Heart left ventricle (tissue), 16 donors: ENCODE measurements at regions not wholly inside any gene's neighbourhood (a gene's known extent, or its start where the extent isn't known, plus 50 kb on each side); places are given as distances from the start of the nearest gene placed in this dataset.

Source experiments
- ATAC-seq, 4 donors: fragments of 200-7000 bp; cut with Tn5 transposase; one replicate each; pipeline ENCODE4 v1.9.1; 2020 to 2022; ENCODE audit warnings: moderate library complexity in 4 of 4, mild to moderate bottlenecking in 3 of 4, moderate number of reproducible peaks in 1 of 4
- DNase-seq, 5 donors: peaks; one replicate each; pipeline ENCODE4 v3.0.0-alpha.2; 2020
- H3K27ac ChIP-seq, 12 donors: fragments of 200-600 bp; sonication (generic) in 4 of 12; one replicate each; pipeline versions ENCODE4 v1.5.0 to v1.8.0; 2016 to 2022; ENCODE audit warnings: mild to moderate bottlenecking in 2 of 12
- H3K27me3 ChIP-seq, 9 donors: fragments of 200-600 bp; sonication (generic) in 2 of 9; one replicate each; pipeline versions ENCODE4 v1.5.1 to v1.8.0; 2016 to 2022; ENCODE audit warnings: mild to moderate bottlenecking in 3 of 9
- H3K36me3 ChIP-seq, 9 donors: fragments of 200-600 bp; sonication (generic) in 2 of 9; one replicate each; pipeline versions ENCODE4 v1.5.0 to v1.8.0; 2018 to 2022; ENCODE audit warnings: mild to moderate bottlenecking in 2 of 9
- H3K4me1 ChIP-seq, 12 donors: fragments of 200-600 bp; sonication (generic) in 4 of 12; one replicate each; pipeline versions ENCODE4 v1.5.0 to v1.8.0; 2016 to 2022; ENCODE audit warnings: mild to moderate bottlenecking in 3 of 12
- H3K4me3 ChIP-seq, 12 donors: fragments of 200-600 bp; sonication (generic) in 4 of 12; one replicate each; pipeline versions ENCODE4 v1.5.0 to v1.8.0; 2017 to 2022; ENCODE audit warnings: mild to moderate bottlenecking in 9 of 12, moderate library complexity in 4 of 12
- H3K9me3 ChIP-seq, 12 donors: fragments of 200-600 bp; sonication (generic) in 4 of 12; one replicate each; pipeline versions ENCODE4 v1.5.0 to v1.8.0; 2016 to 2022; ENCODE audit warnings: mild to moderate bottlenecking in 1 of 12
- CTCF ChIP-seq, 12 donors: fragments of 200-600 bp; sonication (generic) in 4 of 12; IDR thresholded peaks; one replicate each; pipeline versions ENCODE4 v1.5.0 to v1.8.0; 2018 to 2022; ENCODE audit warnings: antibody characterized with exemption in 12 of 12, mild to moderate bottlenecking in 5 of 12
- POLR2A ChIP-seq, 2 donors: fragments of 450-650 bp; IDR thresholded peaks; one replicate each; pipeline ENCODE4 v1.6.1; 2017; ENCODE audit warnings: antibody characterized with exemption in 2 of 2, mild to moderate bottlenecking in 2 of 2, moderate library complexity in 2 of 2
- WGBS, 4 donors: extraction: QIAGEN DNeasy Blood & Tissue Kit in 2 of 4; methylation state at CpG; one replicate each; pipeline versions ENCODE4 v1.1.5 to v1.1.7; 2013 to 2018; 5-methylcytosine and 5-hydroxymethylcytosine counted together
- intact Hi-C, 10 donors: fragments of 100-400 bp; cut with DNase I; formaldehyde crosslinking; loops; one replicate each; pipeline versions ENCODE4 v1.11.1 to v1.14.2; 2022
- donor health status: ischemic (EF 13 %, LVEDD 7.1; RV severe dilation, severe dysfunction).
- donor health status: healthy with polysubstance abuse.
- donor health status: DM: no; HTN: yes; CAD: no.
- donor health status: DM: no; HTN: no; CAD: no.
- donor health status: ischemic (EF 25% LVEDD 6.9; RV normal size, moderate dysfunction).
- donor health status: ischemic (EF 25% LVEDD 5.7; RV mildly dilated, moderate dysfunction).
- donor health status: healthy.
- donor health status: DM: yes; HTN: yes; CAD: no.
- donor health status: ischemic (EF 35%, LVEDD 5.7; RV mildly dilated, moderate dysfunction).
- donor health status: nonischemic (EF 11% LVEDD 7.7; RV severe dilation, severe dysfunction).
- donor health status: DM: yes; HTN: yes; CAD: no.
- donor health status: PGD.
- donor health status: ischemic (EF 29% LVEDD 5.4; RV normal size, mild dysfunction).
- donor health status: nonischemic (EF 23%, LVEDD 6.1; RV moderate dilation, normal function).

DNA sequence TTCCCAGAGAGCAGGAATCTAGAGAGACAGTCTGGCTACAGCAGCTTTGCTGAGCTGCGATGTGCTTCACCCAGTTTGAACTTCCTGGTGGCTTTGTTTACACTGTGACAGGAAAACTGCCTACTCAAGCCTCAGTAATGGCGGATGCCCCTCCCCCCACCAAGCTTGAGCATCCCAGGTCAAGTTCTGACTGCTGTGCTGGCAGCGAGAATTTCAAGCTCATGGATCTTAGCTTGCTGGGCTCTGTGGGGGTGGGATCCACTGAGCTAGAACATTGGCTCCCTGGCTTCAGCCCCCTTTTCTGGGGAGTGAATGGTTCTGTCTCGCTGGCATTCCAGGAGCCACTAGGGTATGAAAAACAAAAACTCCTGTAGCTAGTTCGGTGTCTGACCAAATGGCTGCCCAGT is 91.0 kb upstream of the ESR1 start:
- intact Hi-C loops = no loop called here
- peaks cover 0 to 31% (median 8%) of the 10 kb centered on the region in 12 donors for H3K9me3 ChIP-seq
- ATAC-seq (no peak), DNase-seq (no peak)
- TF ChIP-seq CTCF (IDR thresholded peaks at IDR 0.05) (no peak), POLR2A (IDR thresholded peaks at IDR 0.05) (no peak)
- H3K4me3 ChIP-seq = no peak overlapping the region
- no peak overlapping the region for H3K27ac ChIP-seq
- H3K27me3 ChIP-seq = peaks cover 0 to 8% (median 0%) of the 10 kb centered on the region in 9 donors
- peaks cover 0 to 10% (median 0%) of the 10 kb centered on the region in 12 donors for H3K4me1 ChIP-seq
- 50 to 65% (median 61%) methylated on average over 4 to 5 of the region's 5 CpGs for WGBS, 4 donors
- no peaks in the 10 kb centered on the region for H3K36me3 ChIP-seq

DNA sequence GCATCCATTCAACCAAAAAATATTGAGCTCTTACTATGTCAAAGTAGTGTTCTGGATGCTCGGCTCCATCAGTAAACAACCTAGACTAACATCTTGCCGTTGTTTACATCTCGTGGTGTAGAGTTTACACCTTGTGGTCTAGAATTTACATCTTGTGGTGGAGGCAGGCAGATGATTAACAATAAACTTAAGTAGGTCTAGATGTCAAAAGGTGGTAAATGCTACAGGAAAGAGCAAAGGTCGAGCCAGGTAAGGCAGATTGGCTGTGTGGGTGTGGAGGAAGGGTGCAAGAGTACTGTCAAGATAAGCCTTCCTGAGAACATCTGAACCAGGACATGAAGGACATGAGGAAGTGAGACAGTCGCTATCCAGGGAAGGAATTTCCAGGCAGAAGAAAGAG is 88.4 kb upstream of the ESR1 start:
- TF ChIP-seq CTCF (IDR thresholded peaks at IDR 0.05) = no peak
- TF ChIP-seq POLR2A (IDR thresholded peaks at IDR 0.05) = no peak
- Histone ChIP-seq H3K9me3 (peaks cover 0 to 8% (median under 1%) of the 10 kb centered on the region in 12 donors), H3K4me3 (no peak overlapping the region), H3K36me3 (no peaks in the 10 kb centered on the region), H3K27ac (no peak overlapping the region), H3K4me1 (peaks cover 0 to 10% (median 0%) of the 10 kb centered on the region in 12 donors), H3K27me3 (peaks cover 0 to 8% (median 0%) of the 10 kb centered on the region in 9 donors)
- ATAC-seq (no peak), DNase-seq (no peak)
- WGBS, 4 donors = 75 to 82% (median 77%) methylated on average over 5 of the region's 5 CpGs
- intact Hi-C loops = no loop called here

GRCh38 chr6:151721146-151721545 is 86.3 kb upstream of the ESR1 start:
- no peaks in the 10 kb centered on the region for H3K9me3 ChIP-seq
- no peak for ATAC-seq
- no peak overlapping the region for H3K27ac ChIP-seq
- no peak for TF ChIP-seq POLR2A (IDR thresholded peaks at IDR 0.05)
- no peak for TF ChIP-seq CTCF (IDR thresholded peaks at IDR 0.05)
- intact Hi-C loops = no loop called here
- no peaks in the 10 kb centered on the region for H3K36me3 ChIP-seq
- DNase-seq = no peak
- WGBS, 4 donors = 69 to 79% (median 78%) methylated on average over 3 of the region's 3 CpGs
- H3K27me3 ChIP-seq = peaks cover 0 to 8% (median 0%) of the 10 kb centered on the region in 9 donors
- H3K4me3 ChIP-seq = no peak overlapping the region
- H3K4me1 ChIP-seq = peaks cover 0 to 8% (median 0%) of the 10 kb centered on the region in 12 donors

DNA sequence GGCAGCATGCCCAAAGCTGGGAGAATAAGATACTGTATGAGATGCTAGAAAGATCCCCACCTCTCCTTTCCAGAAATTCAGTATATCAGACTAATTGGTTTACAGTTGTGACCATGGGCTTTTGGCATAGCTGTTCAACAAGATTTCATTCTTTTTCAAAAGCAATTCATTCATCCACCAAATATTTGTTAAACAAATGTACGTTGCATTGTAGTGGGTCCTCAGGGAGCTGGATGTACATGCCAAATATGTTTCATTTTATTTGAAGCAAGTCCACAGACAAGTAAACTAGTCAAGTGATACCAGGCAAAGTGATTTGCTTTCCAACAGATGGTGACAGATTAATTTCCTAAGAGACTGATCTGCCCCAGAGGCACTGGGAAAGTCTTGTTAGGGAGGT is 85.8 kb upstream of the ESR1 start:
- Histone ChIP-seq H3K4me3 (no peak overlapping the region), H3K4me1 (peaks cover 0 to 2% (median 0%) of the 10 kb centered on the region in 12 donors), H3K27me3 (peaks cover 0 to 7% (median 0%) of the 10 kb centered on the region in 9 donors), H3K27ac (no peak overlapping the region), H3K36me3 (no peaks in the 10 kb centered on the region), H3K9me3 (no peaks in the 10 kb centered on the region)
- WGBS, 4 donors = 56 to 74% (median 68%) methylated on average over 1 of the region's 1 CpG
- DNase-seq (no peak), ATAC-seq (no peak)
- intact Hi-C loops = no loop called here
- TF ChIP-seq POLR2A (IDR thresholded peaks at IDR 0.05) = no peak
- no peak for TF ChIP-seq CTCF (IDR thresholded peaks at IDR 0.05)
